Left ventricle myocardium inferior (tissue), 1 donor: ENCODE measurements at regions not wholly inside any gene's neighbourhood (a gene's known extent, or its start where the extent isn't known, plus 50 kb on each side); places are given as distances from the start of the nearest gene placed in this dataset.

Experiments used
- DNase-seq: peaks from one replicate; pipeline ENCODE4 v3.0.0-alpha.2; 2020
- H3K27ac ChIP-seq: fragments of 200-600 bp; replicated peaks from 2 replicates; pipeline ENCODE4 v1.8.0; 2021
- H3K27me3 ChIP-seq: fragments of 200-600 bp; 2 replicates; pipeline ENCODE4 v1.8.0; 2021; ENCODE audit warnings: low read depth
- H3K36me3 ChIP-seq: fragments of 200-600 bp; 2 replicates; pipeline ENCODE4 v1.8.0; 2021
- H3K4me1 ChIP-seq: fragments of 200-600 bp; 2 replicates; pipeline ENCODE4 v1.8.0; 2021
- H3K4me3 ChIP-seq: fragments of 200-600 bp; 2 replicates; pipeline ENCODE4 v1.8.0; 2021; ENCODE audit warnings: mild to moderate bottlenecking, moderate library complexity
- H3K9me3 ChIP-seq: fragments of 200-600 bp; replicated peaks from 2 replicates; pipeline ENCODE4 v1.8.0; 2021
- CTCF ChIP-seq: fragments of 200-600 bp; IDR thresholded peaks from 2 replicates; pipeline ENCODE4 v1.8.0; 2021; ENCODE audit warnings: antibody characterized with exemption, mild to moderate bottlenecking, borderline replicate concordance
- intact Hi-C: fragments of 100-400 bp; cut with micrococcal nuclease; formaldehyde crosslinking; loops from one replicate; pipeline ENCODE4 v1.11.0; 2022
- donor health status: DM: no; HTN: yes; CAD: no; lungs with severe emphysema.

GRCh38 chrX:140190441-140191108, 225.3 kb upstream of the CXorf66 start:
- H3K27me3 ChIP-seq: no peaks in the 10 kb centered on the region
- H3K36me3 ChIP-seq: no peaks in the 10 kb centered on the region
- H3K4me3 ChIP-seq: no peak overlapping the region
- no peak overlapping the region for H3K27ac ChIP-seq
- TF ChIP-seq CTCF: no peak
- intact Hi-C loops: no loop called here
- H3K4me1 ChIP-seq: no peaks in the 10 kb centered on the region
- no peak for DNase-seq
- no peaks in the 10 kb centered on the region for H3K9me3 ChIP-seq

- no peaks in the 10 kb centered on the region for H3K9me3 ChIP-seq
- intact Hi-C loops: no loop called here
- no peak for TF ChIP-seq CTCF
Measured at GRCh38 chrX:140180585-140180984, 215.3 kb upstream of the CXorf66 start.

GRCh38 chrX:140177821-140178220, 212.5 kb upstream of the CXorf66 start:
- no peak for TF ChIP-seq CTCF
- H3K27ac ChIP-seq: no peak overlapping the region
- H3K4me3 ChIP-seq: no peak overlapping the region
- intact Hi-C loops: no loop called here
- H3K4me1 ChIP-seq: no peaks in the 10 kb centered on the region
- H3K36me3 ChIP-seq: no peaks in the 10 kb centered on the region
- H3K27me3 ChIP-seq: no peaks in the 10 kb centered on the region
- H3K9me3 ChIP-seq: no peaks in the 10 kb centered on the region
- no peak for DNase-seq

More at GRCh38 chrX:140180585-140180984, 215.3 kb upstream of the CXorf66 start:
- no peak for DNase-seq
- Histone ChIP-seq H3K27ac (no peak overlapping the region), H3K36me3 (no peaks in the 10 kb centered on the region), H3K4me1 (no peaks in the 10 kb centered on the region), H3K27me3 (no peaks in the 10 kb centered on the region), H3K4me3 (no peak overlapping the region)

GRCh38 chrX:140172401-140172800, 207.1 kb upstream of the CXorf66 start:
- no peaks in the 10 kb centered on the region for H3K36me3 ChIP-seq
- no peaks in the 10 kb centered on the region for H3K4me1 ChIP-seq
- H3K27ac ChIP-seq: no peak overlapping the region
- no peak for TF ChIP-seq CTCF
- intact Hi-C loops: no loop called here
- no peak for DNase-seq
- no peaks in the 10 kb centered on the region for H3K9me3 ChIP-seq
- H3K4me3 ChIP-seq: no peak overlapping the region
- H3K27me3 ChIP-seq: no peaks in the 10 kb centered on the region

GRCh38 chrX:140167551-140167950, 202.2 kb upstream of the CXorf66 start:
- Histone ChIP-seq H3K36me3 (no peaks in the 10 kb centered on the region), H3K9me3 (no peaks in the 10 kb centered on the region), H3K27me3 (no peaks in the 10 kb centered on the region), H3K4me1 (no peaks in the 10 kb centered on the region), H3K27ac (no peak overlapping the region), H3K4me3 (no peak overlapping the region)
- intact Hi-C loops: no loop called here
- no peak for TF ChIP-seq CTCF
- no peak for DNase-seq
